Fibroblast of lung (primary cell): ENCODE measurements at regions not wholly inside any gene's neighbourhood (a gene's known extent, or its start where the extent isn't known, plus 50 kb on each side); places are given as distances from the start of the nearest gene placed in this dataset.

ENCODE experiments used
- CTCF ChIP-seq, 2 donors: IDR thresholded peaks in 1 of 2; conservative IDR thresholded peaks in 1 of 2; 1 replicate in 1 of 2; 2 replicates in 1 of 2; pipeline ENCODE4 v1.5.1; 2011 to 2012; ENCODE audit warnings: low read length in 2 of 2, control low read depth in 1 of 2, inconsistent platforms in 1 of 2, low read depth in 1 of 2, mild to moderate bottlenecking in 1 of 2
- EZH2 ChIP-seq: IDR thresholded peaks from 2 replicates; pipeline ENCODE4 v1.5.1; 2012; ENCODE audit warnings: low read length, control low read depth, mild to moderate bottlenecking; ENCODE audit errors: missing control alignments

DNA sequence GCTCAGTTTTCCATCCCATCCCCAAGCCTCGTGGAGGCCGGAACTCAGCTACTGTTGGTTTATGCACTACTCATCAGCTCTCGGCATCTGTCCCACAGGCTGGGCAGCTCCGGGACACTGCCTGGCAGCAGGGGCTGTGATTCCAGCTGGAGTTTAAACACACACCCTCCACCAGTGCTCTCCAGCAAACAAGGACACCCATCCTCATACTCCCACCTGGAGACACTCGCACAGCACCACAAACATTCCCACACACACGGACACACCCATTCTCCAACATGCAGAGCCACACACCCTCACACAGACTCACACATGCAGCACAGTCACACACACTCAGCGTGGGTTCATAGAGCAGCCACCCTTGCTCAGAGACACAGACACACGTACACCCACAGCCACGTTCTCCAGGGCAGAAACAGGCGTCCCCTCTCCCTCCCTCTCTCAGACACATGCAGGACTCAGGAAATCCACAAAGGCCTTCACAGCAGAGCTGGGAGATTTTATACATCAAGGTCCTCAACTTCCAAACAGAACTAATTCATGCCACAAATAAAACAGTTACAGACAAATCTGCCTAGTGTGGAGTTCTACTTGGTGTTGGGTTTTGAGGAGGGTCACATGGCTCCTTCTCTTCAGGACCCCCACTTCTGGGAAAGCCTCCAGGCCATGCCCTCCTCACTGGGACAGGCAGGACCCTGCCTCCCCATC, 785.4 kb downstream of the UQCRFS1 start:
- TF ChIP-seq CTCF (conservative IDR thresholded peaks at IDR 0.05 in 1 of 2, IDR thresholded peaks at IDR 0.05 in 1 of 2; ENCODE audit: low read depth in 1 of 2, low read length in 2 of 2), result no peak
- TF ChIP-seq EZH2, result no peak
